H9 (cell line): ENCODE measurements at regions not wholly inside any gene's neighbourhood (a gene's known extent, or its start where the extent isn't known, plus 50 kb on each side); places are given as distances from the start of the nearest gene placed in this dataset.

Experiments
- DNase-seq: peaks from one replicate; pipeline ENCODE4 v3.0.0-alpha.2; 2017
- H2AFZ ChIP-seq: one replicate; pipeline ENCODE4 v1.6.1; 2013; ENCODE audit warnings: mild to moderate bottlenecking, low read length, control low read depth, moderate library complexity
- H2AK5ac ChIP-seq: 2 replicates; pipeline ENCODE4 v1.6.1; 2013; ENCODE audit warnings: low read length, control low read depth, mixed read lengths; ENCODE audit not compliant: insufficient read length
- H2BK120ac ChIP-seq: one replicate; pipeline ENCODE4 v1.6.1; 2013; ENCODE audit warnings: low read depth, mild to moderate bottlenecking, low read length, control low read depth, inconsistent platforms; ENCODE audit not compliant: poor library complexity, severe bottlenecking
- H2BK12ac ChIP-seq: 2 replicates; pipeline ENCODE4 v1.6.1; 2013; ENCODE audit warnings: low read length, control low read depth, mixed read lengths, low read depth; ENCODE audit not compliant: insufficient read length
- H2BK15ac ChIP-seq: 2 replicates; pipeline ENCODE4 v1.6.1; 2013; ENCODE audit warnings: low read depth, low read length, control low read depth
- H2BK20ac ChIP-seq: one replicate; pipeline ENCODE4 v1.6.1; 2013; ENCODE audit warnings: low read depth, mild to moderate bottlenecking, low read length, control low read depth, inconsistent platforms; ENCODE audit not compliant: poor library complexity, severe bottlenecking
- H2BK5ac ChIP-seq: 2 replicates; pipeline ENCODE4 v1.6.1; 2013; ENCODE audit warnings: low read length, control low read depth, mixed read lengths; ENCODE audit not compliant: insufficient read length
- H3K14ac ChIP-seq: 2 replicates; pipeline ENCODE4 v1.6.1; 2013; ENCODE audit warnings: low read length, control low read depth; ENCODE audit not compliant: insufficient read depth
- H3K18ac ChIP-seq: 2 replicates; pipeline ENCODE4 v1.6.1; 2013; ENCODE audit warnings: low read depth, mild to moderate bottlenecking, mixed read lengths, low read length, control low read depth; ENCODE audit not compliant: insufficient read length
- H3K23ac ChIP-seq: 2 replicates; pipeline ENCODE4 v1.6.1; 2013; ENCODE audit warnings: low read length, control low read depth, mixed read lengths, low read depth; ENCODE audit not compliant: insufficient read length
- H3K23me2 ChIP-seq: 2 replicates; pipeline ENCODE4 v1.6.1; 2013; ENCODE audit warnings: low read depth, mild to moderate bottlenecking, mixed read lengths, low read length, control low read depth; ENCODE audit not compliant: insufficient read length, poor library complexity, severe bottlenecking
- H3K27ac ChIP-seq: 2 replicates; pipeline ENCODE4 v1.5.1; 2013; ENCODE audit warnings: low read length, control low read depth, mixed read lengths, low read depth; ENCODE audit not compliant: insufficient read length
- H3K27me3 ChIP-seq: 2 replicates; pipeline ENCODE4 v1.6.1; 2013; ENCODE audit warnings: low read length, control low read depth, inconsistent platforms; ENCODE audit not compliant: insufficient read depth
- H3K4ac ChIP-seq: 2 replicates; pipeline ENCODE4 v1.6.1; 2013; ENCODE audit warnings: low read depth, mild to moderate bottlenecking, control low read depth, inconsistent platforms, low read length, moderate library complexity
- H3K4me1 ChIP-seq: 2 replicates; pipeline ENCODE4 v1.6.1; 2013; ENCODE audit warnings: low read length, control low read depth, inconsistent platforms; ENCODE audit not compliant: insufficient read depth
- H3K4me2 ChIP-seq: 2 replicates; pipeline ENCODE4 v1.6.1; 2013; ENCODE audit warnings: low read length, control low read depth, mixed read lengths; ENCODE audit not compliant: insufficient read length, insufficient read depth
- H3K56ac ChIP-seq: 2 replicates; pipeline ENCODE4 v1.6.1; 2013; ENCODE audit warnings: low read depth, mild to moderate bottlenecking, mixed read lengths, low read length, control low read depth; ENCODE audit not compliant: insufficient read length
- H3K79me1 ChIP-seq: 2 replicates; pipeline ENCODE4 v1.6.1; 2013; ENCODE audit warnings: low read depth, mild to moderate bottlenecking, moderate library complexity, low read length, control low read depth, inconsistent platforms; ENCODE audit not compliant: insufficient read depth, poor library complexity, severe bottlenecking
- H3K79me2 ChIP-seq: 2 replicates; pipeline ENCODE4 v1.6.1; 2013; ENCODE audit warnings: low read length, control low read depth, inconsistent platforms; ENCODE audit not compliant: insufficient read depth
- H3K9ac ChIP-seq: 2 replicates; pipeline ENCODE4 v1.6.1; 2013; ENCODE audit warnings: low read length, control low read depth, mixed read lengths; ENCODE audit not compliant: insufficient read length; ENCODE audit errors: extremely low read depth
- H3K9me3 ChIP-seq: one replicate; pipeline ENCODE4 v1.6.1; 2013; ENCODE audit warnings: low read depth, low read length, inconsistent platforms; ENCODE audit not compliant: control insufficient read depth
- H3T11ph ChIP-seq: one replicate; pipeline ENCODE4 v1.6.1; 2013; ENCODE audit warnings: mild to moderate bottlenecking, low read length, control low read depth, inconsistent platforms
- H4K20me1 ChIP-seq: one replicate; pipeline ENCODE4 v1.6.1; 2013; ENCODE audit not compliant: control insufficient read depth, insufficient read length, insufficient read depth
- H4K5ac ChIP-seq: 2 replicates; pipeline ENCODE4 v1.6.1; 2013; ENCODE audit warnings: low read depth, mild to moderate bottlenecking, mixed read lengths, low read length, control low read depth; ENCODE audit not compliant: insufficient read length
- H4K8ac ChIP-seq: replicated peaks from 2 replicates; pipeline ENCODE4 v1.6.1; 2013; ENCODE audit warnings: low read length, control low read depth, mixed read lengths, low read depth; ENCODE audit not compliant: insufficient read length
- H4K91ac ChIP-seq: 2 replicates; pipeline ENCODE4 v1.6.1; 2013; ENCODE audit warnings: low read depth, mild to moderate bottlenecking, moderate library complexity, mixed read lengths, low read length, control low read depth; ENCODE audit not compliant: insufficient read length
- H3K27ac Mint-ChIP-seq, 3 experiments: 2 replicates in 2 of 3; 3 replicates in 1 of 3; pipeline ENCODE4 v1.8.0; 2020 to 2021; ENCODE audit warnings: mixed read lengths in 3 of 3, mild to moderate bottlenecking in 1 of 3, moderate library complexity in 1 of 3
- H3K27me3 Mint-ChIP-seq: 2 replicates; pipeline ENCODE4 v1.8.0; 2021; ENCODE audit warnings: low read depth, mild to moderate bottlenecking, moderate library complexity, mixed read lengths
- H3K36me3 Mint-ChIP-seq, 3 experiments: 2 replicates in 2 of 3; 3 replicates in 1 of 3; pipeline ENCODE4 v1.8.0; 2020 to 2021; ENCODE audit warnings: low read depth in 3 of 3, mixed read lengths in 3 of 3; ENCODE audit not compliant: insufficient read depth in 1 of 3
- H3K4me1 Mint-ChIP-seq, 2 experiments: 2 replicates each; pipeline ENCODE4 v1.8.0; 2020; ENCODE audit warnings: mixed read lengths in 2 of 2
- H3K4me3 Mint-ChIP-seq, 2 experiments: 2 replicates in 1 of 2; 3 replicates in 1 of 2; pipeline ENCODE4 v1.8.0; 2020 to 2021; ENCODE audit warnings: mild to moderate bottlenecking in 2 of 2, mixed read lengths in 2 of 2, moderate library complexity in 1 of 2
- H3K9me3 Mint-ChIP-seq, 2 experiments: 2 replicates in 1 of 2; 3 replicates in 1 of 2; pipeline ENCODE4 v1.8.0; 2020; ENCODE audit warnings: mild to moderate bottlenecking in 2 of 2, mixed read lengths in 2 of 2, moderate library complexity in 1 of 2
- CTCF ChIP-seq: fragments of 200-600 bp; sonication (generic); conservative IDR thresholded peaks from 3 replicates; pipeline ENCODE4 v1.8.0; 2021; ENCODE audit warnings: antibody characterized with exemption, mild to moderate bottlenecking
- WGBS: extraction: QIAGEN DNeasy Blood & Tissue Kit; methylation state at CpG from one replicate; pipeline ENCODE4 v1.1.7; 2013; ENCODE audit warnings: missing lambda C conversion rate, low lambda C conversion rate, mixed read lengths; ENCODE audit not compliant: insufficient read length; ENCODE audit errors: extremely low coverage; 5-methylcytosine and 5-hydroxymethylcytosine counted together

- Histone ChIP-seq H3K18ac (no peak overlapping the region), H3K4me1 (no peaks in the 10 kb centered on the region), H2BK120ac (no peak overlapping the region), H2BK15ac (no peak overlapping the region), H2AFZ (no peak overlapping the region), H3K27me3 (no peaks in the 10 kb centered on the region), H3K23me2 (no peaks in the 10 kb centered on the region), H3K23ac (no peak overlapping the region), H3K14ac (no peak overlapping the region), H2BK20ac (no peak overlapping the region), H3K4me2 (no peak overlapping the region), H3K79me1 (no peaks in the 10 kb centered on the region), H3K9me3 (no peaks in the 10 kb centered on the region), H3K56ac (no peak overlapping the region), H3K4ac (no peak overlapping the region), H4K5ac (no peak overlapping the region), H4K91ac (no peak overlapping the region), H2AK5ac (no peak overlapping the region), H3K9ac (no peak overlapping the region), H4K20me1 (no peaks in the 10 kb centered on the region), H3K27ac (no peak overlapping the region), H3T11ph (no peak overlapping the region), H4K8ac (no peak overlapping the region), H2BK5ac (no peak overlapping the region), H2BK12ac (no peak overlapping the region), H3K79me2 (no peaks in the 10 kb centered on the region)
- DNase-seq, result no peak
- Mint-ChIP-seq H3K9me3 (no peaks in the 10 kb centered on the region; a peak in 1 of 5 replicates), H3K4me1 (peaks cover 5 to 6% of the 10 kb centered on the region in 2 experiments; a peak in 2 of 4 replicates), H3K27ac (no peak overlapping the region), H3K27me3 (no peaks in the 10 kb centered on the region; the same call in 1 of the 2 replicates), H3K36me3 (peaks cover 0 to 3% (median 0%) of the 10 kb centered on the region in 3 experiments; a peak in 2 of 7 replicates), H3K4me3 (no peak overlapping the region)
- no peak for TF ChIP-seq CTCF
- no CpG with 5 or more reads among the region's 2 CpGs for WGBS
Measured at GRCh38 chr16:52293204-52293603, 253.7 kb downstream of the TOX3 start.
